GM13976 (cell line): ENCODE measurements at regions not wholly inside any gene's neighbourhood (a gene's known extent, or its start where the extent isn't known, plus 50 kb on each side); places are given as distances from the start of the nearest gene placed in this dataset.

ENCODE experiments used
- DNase-seq: peaks from one replicate; pipeline ENCODE4 v3.0.0; 2012; ENCODE audit warnings: low spot score
- in situ Hi-C: fragments of 300-500 bp; cut with MboI; formaldehyde crosslinking; loops from one replicate; pipeline ENCODE4 v1.12.0; 2022; ENCODE audit warnings: low sequenced_read_pairs, mixed read lengths, inconsistent platforms; ENCODE audit not compliant: unreplicated experiment
- TF ChIP-seq, protein P1 (sequence below): IDR thresholded peaks from 2 replicates; pipeline ENCODE4 v1.5.1; 2012; ENCODE audit warnings: borderline replicate concordance, mild to moderate bottlenecking; ENCODE audit not compliant: insufficient read depth; ENCODE audit errors: extremely low read depth, missing control alignments, control extremely low read depth

DNA sequence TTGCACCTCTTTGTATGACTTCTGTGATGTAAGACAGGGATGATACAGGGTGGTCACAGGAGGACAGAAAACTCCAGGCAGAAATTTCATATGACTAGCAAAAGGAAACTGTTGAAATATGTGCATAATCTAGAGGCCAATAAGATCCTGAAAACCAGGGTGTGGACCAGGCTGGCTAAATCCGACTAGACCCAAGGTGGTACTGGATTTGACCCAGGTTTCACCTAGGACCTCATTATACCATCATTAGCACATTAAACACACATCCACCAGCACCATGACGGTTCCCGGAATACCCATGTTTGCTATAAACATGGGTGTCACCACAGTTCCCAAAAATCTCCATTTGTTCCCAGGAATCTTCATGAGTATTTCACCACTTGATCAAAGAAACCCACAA lies 517.1 kb downstream of the ZNF608 start:
- in situ Hi-C loops = no loop called here
- TF ChIP-seq, protein P1, sequence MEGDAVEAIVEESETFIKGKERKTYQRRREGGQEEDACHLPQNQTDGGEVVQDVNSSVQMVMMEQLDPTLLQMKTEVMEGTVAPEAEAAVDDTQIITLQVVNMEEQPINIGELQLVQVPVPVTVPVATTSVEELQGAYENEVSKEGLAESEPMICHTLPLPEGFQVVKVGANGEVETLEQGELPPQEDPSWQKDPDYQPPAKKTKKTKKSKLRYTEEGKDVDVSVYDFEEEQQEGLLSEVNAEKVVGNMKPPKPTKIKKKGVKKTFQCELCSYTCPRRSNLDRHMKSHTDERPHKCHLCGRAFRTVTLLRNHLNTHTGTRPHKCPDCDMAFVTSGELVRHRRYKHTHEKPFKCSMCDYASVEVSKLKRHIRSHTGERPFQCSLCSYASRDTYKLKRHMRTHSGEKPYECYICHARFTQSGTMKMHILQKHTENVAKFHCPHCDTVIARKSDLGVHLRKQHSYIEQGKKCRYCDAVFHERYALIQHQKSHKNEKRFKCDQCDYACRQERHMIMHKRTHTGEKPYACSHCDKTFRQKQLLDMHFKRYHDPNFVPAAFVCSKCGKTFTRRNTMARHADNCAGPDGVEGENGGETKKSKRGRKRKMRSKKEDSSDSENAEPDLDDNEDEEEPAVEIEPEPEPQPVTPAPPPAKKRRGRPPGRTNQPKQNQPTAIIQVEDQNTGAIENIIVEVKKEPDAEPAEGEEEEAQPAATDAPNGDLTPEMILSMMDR = no peak
- no peak for DNase-seq

DNA sequence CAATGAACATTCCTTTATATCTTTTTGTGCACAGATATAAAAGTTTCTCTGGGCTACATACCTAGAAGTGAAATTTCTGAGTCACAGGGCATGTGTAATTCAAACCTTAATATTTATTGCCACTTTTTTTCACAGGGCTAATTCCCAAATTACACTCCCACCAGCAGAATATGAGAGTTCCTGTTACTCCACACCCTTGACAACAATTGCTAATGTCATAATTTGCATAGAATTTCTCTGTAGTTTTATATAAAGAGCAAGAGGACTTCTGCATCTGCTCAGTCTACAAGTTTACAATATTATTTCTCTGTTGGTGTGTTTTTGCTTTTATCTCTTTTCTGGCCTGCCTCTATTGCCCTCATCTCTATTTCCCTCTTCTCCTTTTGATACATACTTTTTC lies 518.5 kb downstream of the ZNF608 start:
- no peak for DNase-seq
- TF ChIP-seq, protein P1 = no peak
- in situ Hi-C loops = no loop called here

DNA sequence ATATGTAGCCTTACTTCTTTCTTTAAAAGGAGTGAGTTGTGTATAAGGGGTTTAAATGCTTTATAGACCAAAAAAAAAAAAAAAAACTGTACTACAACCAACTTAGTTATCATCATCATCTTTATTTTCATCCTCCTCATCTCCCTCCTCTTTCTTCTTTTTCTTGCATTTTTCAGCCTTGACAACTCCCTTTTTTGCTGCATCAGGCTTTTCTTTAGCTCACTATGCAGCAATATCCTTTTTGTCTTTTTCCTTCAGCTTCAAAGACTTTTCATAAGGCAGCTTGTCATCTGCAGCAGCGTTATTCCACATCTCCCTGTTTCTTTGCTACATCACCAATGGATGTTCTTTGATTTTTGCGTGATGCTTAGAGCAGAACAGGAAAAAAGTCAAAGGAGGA lies 526.0 kb downstream of the ZNF608 start:
- in situ Hi-C loops = no loop called here
- no peak for DNase-seq
- TF ChIP-seq, protein P1 = no peak

DNA sequence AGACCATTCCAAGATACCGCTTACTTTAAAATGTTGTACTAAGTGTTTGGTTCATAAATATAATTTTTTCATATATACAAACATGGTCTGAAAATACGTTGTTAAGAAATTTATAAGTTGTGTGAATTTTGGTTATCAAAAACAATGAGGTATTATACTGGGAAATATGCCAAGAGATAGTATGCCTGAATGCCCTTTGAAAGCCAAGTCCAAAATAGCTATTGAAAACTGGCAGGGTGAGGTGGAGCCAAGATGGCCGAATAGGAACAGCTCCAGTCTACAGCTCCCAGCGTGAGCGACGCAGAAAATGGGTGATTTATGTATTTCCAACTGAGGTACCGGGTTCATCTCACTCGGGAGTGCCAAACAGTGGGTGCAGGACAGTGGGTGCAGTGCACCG lies 533.5 kb downstream of the ZNF608 start:
- TF ChIP-seq, protein P1 = no peak
- no peak for DNase-seq
- in situ Hi-C loops = no loop called here

DNA sequence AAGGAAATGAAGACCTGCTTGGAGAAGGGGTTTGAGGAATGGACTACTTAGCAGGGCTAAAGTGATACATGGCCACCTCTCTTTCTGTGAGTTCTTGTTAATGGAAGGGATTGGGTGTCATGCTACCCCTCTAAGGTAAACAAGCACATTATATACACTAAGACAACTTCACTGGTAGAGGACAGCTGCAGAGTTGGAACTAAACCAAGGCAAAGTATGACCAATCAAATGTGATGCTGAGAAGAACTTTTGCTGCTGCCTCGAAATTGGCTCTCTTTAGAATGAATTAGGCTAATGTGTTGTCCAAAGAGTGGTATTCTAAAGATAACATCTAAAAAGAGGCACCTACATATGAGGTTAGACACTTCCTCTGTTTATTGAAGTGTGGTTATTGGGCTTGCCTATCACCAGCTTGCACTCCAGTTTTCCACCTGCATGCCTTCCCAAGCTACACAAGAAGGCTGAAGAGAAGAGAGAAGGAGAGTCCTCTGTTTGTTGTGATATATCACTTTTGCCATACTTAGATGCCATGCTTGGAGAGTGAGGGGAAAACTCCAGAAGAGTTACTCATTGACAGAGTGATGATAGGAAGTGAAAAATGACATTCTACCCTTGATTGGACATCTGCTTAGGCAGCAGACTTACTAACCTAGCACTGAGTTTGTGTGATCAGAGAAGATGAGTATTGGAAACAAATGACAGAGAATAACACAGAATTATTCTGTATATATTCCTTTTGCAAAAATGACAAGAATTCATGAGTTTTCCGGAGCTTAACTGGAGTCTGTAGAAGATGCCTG lies 536.1 kb downstream of the ZNF608 start:
- no peak for DNase-seq
- TF ChIP-seq, protein P1 = no peak
- in situ Hi-C loops = no loop called here

DNA sequence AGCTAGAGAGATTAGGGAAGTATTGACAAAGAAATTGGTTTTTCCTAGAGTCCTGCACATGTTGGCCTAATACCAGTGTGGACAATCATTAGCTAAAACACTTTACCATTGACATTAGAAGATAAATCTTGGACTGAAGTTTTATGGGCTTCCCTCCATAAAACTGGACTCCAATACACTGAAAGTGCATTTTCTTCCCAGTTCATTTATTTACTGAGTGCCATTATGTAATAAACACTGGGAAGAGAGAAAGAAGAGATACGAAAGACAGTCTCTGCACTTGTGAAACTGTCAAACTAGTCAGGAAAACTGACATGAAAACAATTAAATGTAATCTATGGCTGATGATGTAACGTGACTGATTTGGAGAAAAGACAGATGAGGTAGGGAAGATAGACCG lies 539.3 kb downstream of the ZNF608 start:
- in situ Hi-C loops = no loop called here
- TF ChIP-seq, protein P1 = no peak
- no peak for DNase-seq

DNA sequence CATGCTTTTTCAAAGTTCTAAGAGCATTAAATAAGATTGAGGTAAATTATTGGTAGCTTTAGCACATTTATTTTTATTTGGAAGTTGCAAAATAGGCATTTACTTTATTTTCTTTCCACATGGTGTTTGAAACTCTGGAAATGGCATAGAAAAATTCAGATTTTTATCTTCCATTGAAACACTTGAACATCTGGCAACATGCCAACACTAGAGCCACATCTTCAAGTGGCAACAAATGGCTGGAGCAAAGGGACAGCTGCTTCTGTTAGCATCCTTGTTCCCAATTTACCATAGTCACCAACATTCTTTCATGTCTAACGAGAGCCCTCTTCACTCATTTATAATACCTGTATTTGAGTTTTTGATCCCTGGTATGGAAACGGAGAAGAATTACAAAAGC lies 539.9 kb downstream of the ZNF608 start:
- no peak for DNase-seq
- in situ Hi-C loops = no loop called here
- TF ChIP-seq, protein P1 = no peak
